ENCODE measurements at regions not wholly inside any gene's neighbourhood (a gene's known extent, or its start where the extent isn't known, plus 50 kb on each side); places are given as distances from the start of the nearest gene placed in this dataset.

DNA sequence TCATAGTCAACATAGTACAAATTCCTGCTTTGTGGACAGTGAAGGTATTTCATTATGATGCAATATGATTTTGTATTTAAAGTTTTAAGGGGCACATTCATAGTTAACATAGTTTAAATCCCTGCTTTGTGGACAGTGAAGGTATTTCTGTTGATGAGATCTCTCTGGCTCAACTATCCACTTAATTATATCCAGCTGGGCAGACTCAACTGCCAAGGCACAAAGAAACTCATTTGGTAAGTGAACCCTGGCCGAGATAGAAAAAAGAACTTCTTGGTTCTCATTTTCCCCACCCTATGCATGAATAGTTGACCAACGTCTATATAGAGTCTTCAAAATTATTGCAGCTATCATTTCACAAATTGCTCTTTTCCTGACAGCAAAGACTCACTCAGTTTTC lies 1194.6 kb downstream of the NCAM2 start:
- TF ChIP-seq, protein P1, sequence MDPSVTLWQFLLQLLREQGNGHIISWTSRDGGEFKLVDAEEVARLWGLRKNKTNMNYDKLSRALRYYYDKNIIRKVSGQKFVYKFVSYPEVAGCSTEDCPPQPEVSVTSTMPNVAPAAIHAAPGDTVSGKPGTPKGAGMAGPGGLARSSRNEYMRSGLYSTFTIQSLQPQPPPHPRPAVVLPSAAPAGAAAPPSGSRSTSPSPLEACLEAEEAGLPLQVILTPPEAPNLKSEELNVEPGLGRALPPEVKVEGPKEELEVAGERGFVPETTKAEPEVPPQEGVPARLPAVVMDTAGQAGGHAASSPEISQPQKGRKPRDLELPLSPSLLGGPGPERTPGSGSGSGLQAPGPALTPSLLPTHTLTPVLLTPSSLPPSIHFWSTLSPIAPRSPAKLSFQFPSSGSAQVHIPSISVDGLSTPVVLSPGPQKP (IDR thresholded peaks at IDR 0.05; ENCODE audit: low read depth, low read length) = no peak
- no peak for TF ChIP-seq BHLHE40 (IDR thresholded peaks at IDR 0.05; ENCODE audit: low read depth, low read length)
- TF ChIP-seq, protein P2, sequence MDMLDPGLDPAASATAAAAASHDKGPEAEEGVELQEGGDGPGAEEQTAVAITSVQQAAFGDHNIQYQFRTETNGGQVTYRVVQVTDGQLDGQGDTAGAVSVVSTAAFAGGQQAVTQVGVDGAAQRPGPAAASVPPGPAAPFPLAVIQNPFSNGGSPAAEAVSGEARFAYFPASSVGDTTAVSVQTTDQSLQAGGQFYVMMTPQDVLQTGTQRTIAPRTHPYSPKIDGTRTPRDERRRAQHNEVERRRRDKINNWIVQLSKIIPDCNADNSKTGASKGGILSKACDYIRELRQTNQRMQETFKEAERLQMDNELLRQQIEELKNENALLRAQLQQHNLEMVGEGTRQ (IDR thresholded peaks at IDR 0.05) = no peak
- TF ChIP-seq, protein P3, sequence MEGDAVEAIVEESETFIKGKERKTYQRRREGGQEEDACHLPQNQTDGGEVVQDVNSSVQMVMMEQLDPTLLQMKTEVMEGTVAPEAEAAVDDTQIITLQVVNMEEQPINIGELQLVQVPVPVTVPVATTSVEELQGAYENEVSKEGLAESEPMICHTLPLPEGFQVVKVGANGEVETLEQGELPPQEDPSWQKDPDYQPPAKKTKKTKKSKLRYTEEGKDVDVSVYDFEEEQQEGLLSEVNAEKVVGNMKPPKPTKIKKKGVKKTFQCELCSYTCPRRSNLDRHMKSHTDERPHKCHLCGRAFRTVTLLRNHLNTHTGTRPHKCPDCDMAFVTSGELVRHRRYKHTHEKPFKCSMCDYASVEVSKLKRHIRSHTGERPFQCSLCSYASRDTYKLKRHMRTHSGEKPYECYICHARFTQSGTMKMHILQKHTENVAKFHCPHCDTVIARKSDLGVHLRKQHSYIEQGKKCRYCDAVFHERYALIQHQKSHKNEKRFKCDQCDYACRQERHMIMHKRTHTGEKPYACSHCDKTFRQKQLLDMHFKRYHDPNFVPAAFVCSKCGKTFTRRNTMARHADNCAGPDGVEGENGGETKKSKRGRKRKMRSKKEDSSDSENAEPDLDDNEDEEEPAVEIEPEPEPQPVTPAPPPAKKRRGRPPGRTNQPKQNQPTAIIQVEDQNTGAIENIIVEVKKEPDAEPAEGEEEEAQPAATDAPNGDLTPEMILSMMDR (IDR thresholded peaks at IDR 0.05) = no peak
- TF ChIP-seq JUN (IDR thresholded peaks at IDR 0.05) = no peak
- TF ChIP-seq NFE2L2 (conservative IDR thresholded peaks at IDR 0.05; ENCODE audit: low read length) = no peak
- TF ChIP-seq RFX5 (IDR thresholded peaks at IDR 0.05) = no peak
- no peak for TF ChIP-seq POLR2A (IDR thresholded peaks at IDR 0.05; ENCODE audit: low read length)
- TF ChIP-seq SREBF2 (IDR thresholded peaks at IDR 0.05) = no peak
- TF ChIP-seq, protein P4, sequence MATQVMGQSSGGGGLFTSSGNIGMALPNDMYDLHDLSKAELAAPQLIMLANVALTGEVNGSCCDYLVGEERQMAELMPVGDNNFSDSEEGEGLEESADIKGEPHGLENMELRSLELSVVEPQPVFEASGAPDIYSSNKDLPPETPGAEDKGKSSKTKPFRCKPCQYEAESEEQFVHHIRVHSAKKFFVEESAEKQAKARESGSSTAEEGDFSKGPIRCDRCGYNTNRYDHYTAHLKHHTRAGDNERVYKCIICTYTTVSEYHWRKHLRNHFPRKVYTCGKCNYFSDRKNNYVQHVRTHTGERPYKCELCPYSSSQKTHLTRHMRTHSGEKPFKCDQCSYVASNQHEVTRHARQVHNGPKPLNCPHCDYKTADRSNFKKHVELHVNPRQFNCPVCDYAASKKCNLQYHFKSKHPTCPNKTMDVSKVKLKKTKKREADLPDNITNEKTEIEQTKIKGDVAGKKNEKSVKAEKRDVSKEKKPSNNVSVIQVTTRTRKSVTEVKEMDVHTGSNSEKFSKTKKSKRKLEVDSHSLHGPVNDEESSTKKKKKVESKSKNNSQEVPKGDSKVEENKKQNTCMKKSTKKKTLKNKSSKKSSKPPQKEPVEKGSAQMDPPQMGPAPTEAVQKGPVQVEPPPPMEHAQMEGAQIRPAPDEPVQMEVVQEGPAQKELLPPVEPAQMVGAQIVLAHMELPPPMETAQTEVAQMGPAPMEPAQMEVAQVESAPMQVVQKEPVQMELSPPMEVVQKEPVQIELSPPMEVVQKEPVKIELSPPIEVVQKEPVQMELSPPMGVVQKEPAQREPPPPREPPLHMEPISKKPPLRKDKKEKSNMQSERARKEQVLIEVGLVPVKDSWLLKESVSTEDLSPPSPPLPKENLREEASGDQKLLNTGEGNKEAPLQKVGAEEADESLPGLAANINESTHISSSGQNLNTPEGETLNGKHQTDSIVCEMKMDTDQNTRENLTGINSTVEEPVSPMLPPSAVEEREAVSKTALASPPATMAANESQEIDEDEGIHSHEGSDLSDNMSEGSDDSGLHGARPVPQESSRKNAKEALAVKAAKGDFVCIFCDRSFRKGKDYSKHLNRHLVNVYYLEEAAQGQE (IDR thresholded peaks at IDR 0.05) = no peak
- TF ChIP-seq TP53 (CRISPR knock-in tag; IDR thresholded peaks at IDR 0.05) = no peak
- no peak for TF ChIP-seq ZC3H11A (IDR thresholded peaks at IDR 0.05)
- TF ChIP-seq HDAC2 (IDR thresholded peaks at IDR 0.05) = no peak
